Muscle of arm (tissue), 1 donor: ENCODE measurements at regions not wholly inside any gene's neighbourhood (a gene's known extent, or its start where the extent isn't known, plus 50 kb on each side); places are given as distances from the start of the nearest gene placed in this dataset.
A peak's percentile ranks its signal among the peaks of the same experiment; 100 is the strongest.

Experiments used
- DNase-seq: peaks from one replicate; pipeline ENCODE4 v3.0.0-alpha.2; 2013

GRCh38 chr1:69315823-69316222, 251.9 kb upstream of the LRRC7 start:
- no peak for DNase-seq

GRCh38 chr1:69319287-69319686, 248.4 kb upstream of the LRRC7 start:
- DNase-seq: no peak

DNA sequence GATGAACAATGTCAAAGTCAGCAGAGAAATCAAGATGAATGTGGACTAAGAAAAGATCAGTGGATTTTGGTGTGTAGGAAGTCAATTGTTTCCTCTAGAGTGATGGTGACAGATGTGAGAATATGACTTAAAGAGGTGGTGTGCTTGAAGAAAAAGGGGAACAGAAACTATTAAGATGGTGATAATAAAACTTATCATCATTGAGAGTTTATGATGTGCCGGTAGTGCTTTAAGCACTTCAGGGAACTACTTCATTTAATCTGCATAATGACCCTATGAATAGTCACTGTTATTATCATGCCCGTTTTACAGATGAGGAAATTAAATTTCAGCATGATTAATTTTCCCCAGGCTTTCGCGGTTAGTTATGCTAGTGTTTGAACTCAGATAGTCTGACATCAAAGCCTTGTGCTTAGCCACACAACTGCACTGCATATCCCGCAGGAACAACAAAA, 246.9 kb upstream of the LRRC7 start:
- DNase-seq: no peak

GRCh38 chr1:69321311-69321710, 246.4 kb upstream of the LRRC7 start:
- no peak for DNase-seq

DNA sequence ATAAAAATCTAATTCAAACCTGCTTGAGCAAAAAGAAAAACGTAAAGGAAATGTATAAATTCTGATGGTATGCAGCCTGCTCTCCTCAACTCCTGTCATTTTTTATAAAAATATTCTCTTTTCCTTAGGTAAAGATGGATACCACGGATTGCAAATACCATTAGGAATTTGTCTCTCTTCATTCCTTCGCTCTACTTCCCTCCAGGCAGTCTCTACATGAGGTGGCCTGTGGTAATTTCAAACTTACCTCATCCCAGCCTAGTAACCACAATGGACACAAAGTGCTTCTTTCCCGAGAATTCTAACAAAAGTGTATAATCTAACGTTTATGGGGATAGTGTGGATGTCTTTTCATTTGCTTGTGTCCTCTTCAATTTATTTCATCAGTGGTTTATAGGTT, 239.5 kb upstream of the LRRC7 start:
- no peak for DNase-seq

DNA sequence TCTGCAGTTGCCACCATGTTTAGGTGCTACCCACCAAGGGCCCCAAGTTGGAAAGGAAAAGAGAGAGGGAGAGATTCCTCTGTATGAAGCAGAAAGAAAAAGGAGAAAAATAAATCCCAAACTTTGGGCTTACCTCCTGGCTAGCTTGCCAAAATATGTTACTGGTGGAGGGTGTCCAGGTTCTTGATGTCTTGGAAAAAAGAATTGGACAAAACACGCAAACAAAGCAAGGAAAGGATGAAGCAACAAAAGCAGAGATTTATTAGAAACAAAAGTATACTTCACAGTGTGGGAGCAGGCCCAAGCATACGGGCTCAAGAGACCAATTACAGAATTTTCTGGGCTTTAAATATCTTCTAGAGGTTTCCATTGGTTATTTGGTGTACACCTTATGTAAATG, 204.5 kb upstream of the LRRC7 start:
- peak; percentile 46 for DNase-seq

DNA sequence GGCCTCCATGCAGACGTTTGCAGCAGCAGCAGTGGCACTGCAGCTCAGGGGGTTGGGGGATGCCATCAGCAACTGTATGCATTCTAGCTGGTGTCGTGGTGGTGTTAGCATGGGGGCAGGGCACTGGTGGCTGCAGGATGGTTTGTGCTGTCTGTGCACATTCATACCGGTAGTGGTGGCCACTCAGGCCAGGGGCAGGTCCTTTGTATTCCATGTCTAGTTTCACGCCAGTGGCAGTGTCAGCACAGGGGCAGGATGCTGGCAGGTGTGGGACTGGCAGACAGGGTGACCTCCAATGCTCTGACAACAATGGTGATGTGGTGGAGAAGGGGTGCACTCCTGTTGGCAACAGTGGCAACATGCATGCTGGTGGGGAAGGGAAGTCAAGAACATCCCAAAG, 194.2 kb upstream of the LRRC7 start:
- no peak for DNase-seq

DNA sequence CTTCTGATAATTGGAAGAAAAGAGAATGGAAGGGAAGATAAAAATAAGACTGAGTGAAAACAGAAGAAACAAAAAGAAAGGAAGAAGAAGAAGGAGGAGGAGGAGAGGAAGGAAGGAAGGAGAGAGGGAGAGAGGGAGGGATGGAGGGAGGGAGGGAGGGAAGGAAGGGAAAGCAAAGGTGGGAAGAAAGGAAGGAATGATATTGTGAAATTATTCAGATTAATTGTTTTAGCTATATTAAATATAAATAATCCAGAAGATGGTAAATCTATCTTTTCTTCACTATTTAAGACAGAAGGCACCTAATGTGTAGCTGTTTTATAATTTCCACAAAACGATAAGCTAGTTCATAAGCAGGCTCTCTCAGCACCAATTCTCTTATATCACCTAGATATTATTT, 191.3 kb upstream of the LRRC7 start:
- no peak for DNase-seq

DNA sequence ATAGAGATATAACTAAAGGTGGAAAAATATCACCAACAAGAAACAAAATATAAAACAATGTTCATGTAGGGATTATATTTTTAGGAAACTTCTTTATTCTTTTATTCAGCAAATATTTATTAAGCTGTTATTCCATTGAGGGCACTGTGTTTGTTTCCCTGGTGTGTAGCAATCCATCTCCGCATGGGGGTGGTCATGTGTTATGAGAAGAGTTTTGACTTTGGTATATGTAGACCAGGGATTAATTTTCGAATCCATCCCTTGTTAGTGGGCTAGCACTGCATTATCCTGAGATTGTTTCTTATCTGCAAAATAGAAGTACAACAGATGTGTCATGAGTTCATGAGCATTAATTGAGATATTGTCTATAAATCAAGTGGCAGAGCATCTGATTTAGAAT, 190.2 kb upstream of the LRRC7 start:
- no peak for DNase-seq

DNA sequence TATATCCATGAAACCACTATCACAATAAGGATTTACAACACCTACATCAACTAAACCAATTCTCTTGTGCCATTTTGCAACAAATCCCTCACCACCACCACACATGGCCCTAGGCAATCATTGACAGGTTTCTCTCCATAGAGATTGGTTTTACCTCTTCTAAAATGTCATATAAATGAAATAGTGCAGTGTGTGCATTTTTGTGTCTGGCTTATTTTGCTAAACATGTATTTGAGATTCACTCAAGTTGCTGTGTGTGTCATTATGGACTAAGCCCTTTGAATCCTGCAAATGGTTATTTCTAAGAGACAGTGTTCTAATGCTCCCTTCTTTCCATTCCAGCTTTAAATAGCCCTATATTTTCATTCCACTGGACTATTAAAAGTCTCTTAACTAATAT, 179.7 kb upstream of the LRRC7 start:
- no peak for DNase-seq

- no peak for DNase-seq
Observed at GRCh38 chr1:69400128-69400527, 167.6 kb upstream of the LRRC7 start.

- DNase-seq: no peak
Observed at GRCh38 chr1:69401879-69402278, 165.8 kb upstream of the LRRC7 start.

DNA sequence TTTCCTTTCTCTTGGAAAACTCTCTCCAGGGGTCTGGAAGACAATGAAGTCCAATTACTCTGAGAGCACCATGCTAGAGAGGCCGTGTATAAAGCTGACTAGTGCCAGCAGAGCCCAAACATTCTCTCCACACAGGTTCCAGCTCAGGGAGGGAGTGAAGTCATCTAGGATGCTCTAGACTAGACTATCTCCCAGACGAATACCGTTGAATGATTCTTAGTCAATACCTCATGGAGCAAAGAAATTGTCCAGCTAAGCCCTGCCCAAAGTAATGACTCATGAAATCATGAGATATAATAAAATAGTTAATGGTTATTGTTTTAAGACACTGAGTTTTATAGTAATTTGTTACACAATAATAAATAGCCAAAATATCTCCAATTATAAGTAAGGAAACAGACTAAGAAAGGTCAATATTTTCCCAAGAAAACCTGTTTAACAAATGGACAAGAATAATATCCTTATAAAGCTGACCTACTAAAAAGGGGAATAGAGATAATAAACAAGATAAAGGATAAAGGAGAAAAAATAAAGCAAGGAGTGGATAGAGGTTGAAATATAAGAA, 163.9 kb upstream of the LRRC7 start:
- no peak for DNase-seq

DNA sequence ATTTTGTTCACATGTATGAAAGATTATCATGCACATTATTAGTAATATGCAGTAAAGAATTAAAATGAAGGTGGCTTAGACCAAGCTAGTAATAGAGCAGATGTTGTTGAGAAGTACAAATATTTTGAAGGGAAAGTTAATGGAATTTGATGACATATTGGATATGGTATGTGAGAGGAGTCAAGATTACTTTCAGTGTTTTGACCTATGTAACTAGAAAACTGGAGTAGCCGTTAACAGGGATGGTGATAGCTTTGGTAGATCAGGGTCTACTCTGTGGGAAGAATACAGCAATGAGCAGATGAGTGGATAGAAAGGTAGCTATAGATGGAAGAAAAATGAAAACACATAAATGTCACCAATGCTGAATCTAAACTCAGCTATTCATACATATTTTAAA, 163.2 kb upstream of the LRRC7 start:
- DNase-seq: no peak

- DNase-seq: no peak
Observed at GRCh38 chr1:69406244-69406643, 161.5 kb upstream of the LRRC7 start.

DNA sequence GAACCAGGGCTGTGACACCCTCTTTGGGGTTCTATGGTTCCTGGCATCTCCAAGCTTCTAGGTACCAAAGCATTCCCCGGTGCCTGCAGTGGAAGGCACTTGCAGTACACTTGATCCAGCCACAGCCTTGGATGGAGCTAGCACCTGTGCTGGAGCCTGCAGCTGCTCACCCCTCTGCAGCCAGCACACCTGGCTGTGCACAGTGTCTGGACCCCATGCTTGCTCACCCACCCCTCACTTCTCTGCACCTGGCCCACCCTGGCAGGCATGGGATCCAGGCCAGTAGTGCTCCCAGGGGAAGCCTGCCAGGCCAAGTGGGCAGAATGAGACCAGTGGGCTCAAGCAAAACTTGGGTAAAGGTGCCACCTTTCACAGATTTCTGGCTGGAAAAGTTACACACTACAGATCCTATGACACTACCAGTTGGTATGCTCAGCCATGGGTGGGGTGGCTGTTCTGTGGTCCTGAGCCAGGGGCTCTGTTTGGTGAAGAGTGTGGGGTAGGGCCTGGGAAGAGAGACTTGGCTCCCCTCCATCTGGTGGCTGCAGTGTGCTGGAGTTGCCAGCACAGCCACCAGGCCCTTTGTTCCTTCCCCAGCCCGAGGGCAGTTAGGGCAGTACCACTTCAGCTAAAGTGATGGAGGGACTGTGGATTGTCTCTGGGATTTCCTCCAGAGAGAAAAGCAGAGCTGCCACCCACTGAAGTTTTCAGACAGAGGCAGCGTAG, 157.8 kb upstream of the LRRC7 start:
- no peak for DNase-seq

DNA sequence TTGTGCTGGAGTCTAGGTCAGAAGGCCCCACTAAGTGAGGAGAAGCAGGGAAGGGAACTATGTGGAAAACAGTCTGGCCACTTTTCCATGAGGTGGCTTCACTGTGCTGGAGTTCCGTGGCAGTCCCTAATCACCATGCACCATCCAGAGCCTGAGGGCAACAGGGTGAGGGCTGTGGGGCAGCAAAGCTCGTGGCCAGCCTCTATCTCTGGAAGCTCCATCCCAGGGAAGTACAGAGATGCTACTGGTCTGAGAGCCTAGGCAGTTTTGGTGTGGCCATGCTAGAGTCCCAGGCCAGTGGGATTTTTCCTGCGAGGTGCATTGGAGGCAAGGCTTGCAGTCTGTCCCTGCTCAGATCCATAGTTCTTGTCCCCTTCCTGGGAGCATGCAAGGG, 157.3 kb upstream of the LRRC7 start:
- DNase-seq: no peak

DNA sequence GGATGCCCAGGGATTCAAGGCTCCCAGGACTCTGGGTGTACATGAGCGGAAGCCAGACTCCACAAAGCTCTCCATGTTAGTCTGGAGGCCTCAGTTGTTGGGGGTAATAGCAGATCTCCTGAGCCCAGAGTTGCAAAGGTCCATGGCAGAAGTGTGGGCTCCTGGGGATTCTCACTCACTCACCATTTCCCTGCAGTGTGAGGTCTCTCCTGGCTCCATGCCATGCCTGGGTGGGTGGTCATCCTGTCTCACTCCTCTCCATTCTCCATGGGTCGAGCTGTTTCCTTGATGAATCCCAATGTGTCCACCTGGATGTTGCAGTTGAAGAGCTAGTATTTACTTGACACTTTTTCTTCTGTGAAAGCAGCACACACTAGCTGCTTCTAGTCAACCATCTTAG, 156.8 kb upstream of the LRRC7 start:
- no peak for DNase-seq

DNA sequence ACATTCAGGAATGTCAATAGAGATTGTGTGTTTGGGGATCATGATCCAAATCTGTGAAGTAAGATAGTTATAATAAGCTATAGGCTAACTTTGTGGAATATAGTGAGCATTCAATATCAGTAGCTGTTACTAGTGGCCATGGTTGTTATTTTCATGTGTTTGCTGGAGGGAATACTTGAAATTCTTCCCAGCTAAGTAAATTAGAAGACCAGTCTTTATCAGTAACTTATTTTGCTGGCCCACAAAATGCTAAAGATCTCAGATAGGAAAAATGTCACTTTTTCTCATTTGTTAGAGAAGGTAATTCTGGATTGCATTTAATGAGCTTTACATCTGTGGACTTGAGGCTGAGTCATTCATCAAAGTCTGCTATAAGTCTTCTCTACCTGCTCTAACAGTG, 156.1 kb upstream of the LRRC7 start:
- DNase-seq: no peak

GRCh38 chr1:69413129-69413528, 154.6 kb upstream of the LRRC7 start:
- no peak for DNase-seq

DNA sequence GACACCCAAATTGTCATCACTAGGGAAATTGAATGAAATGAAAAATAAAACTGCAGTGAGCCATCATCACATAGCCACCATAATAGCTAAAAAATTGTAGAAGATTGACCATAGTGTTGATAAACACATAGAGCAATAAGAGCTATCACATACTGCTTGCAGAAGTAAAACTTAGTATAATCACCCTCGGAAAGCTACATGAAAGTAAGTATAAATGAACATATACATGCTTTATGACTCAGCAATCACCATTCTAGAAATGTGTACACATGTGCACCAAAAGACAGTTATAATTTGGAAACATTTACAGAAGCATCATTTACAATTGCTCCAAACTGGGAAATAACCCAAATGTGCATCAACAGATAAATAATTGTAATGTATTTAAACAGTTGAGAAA, 153.1 kb upstream of the LRRC7 start:
- no peak for DNase-seq

GRCh38 chr1:69421286-69421685, 146.4 kb upstream of the LRRC7 start:
- DNase-seq: no peak

- no peak for DNase-seq
Observed at GRCh38 chr1:69425871-69426270, 141.9 kb upstream of the LRRC7 start.

- DNase-seq: no peak
Observed at GRCh38 chr1:69426401-69426800, 141.3 kb upstream of the LRRC7 start.
